Sigmoid colon (tissue), 6 donors: ENCODE measurements at regions not wholly inside any gene's neighbourhood (a gene's known extent, or its start where the extent isn't known, plus 50 kb on each side); places are given as distances from the start of the nearest gene placed in this dataset.

ENCODE experiments used
- DNase-seq: peaks from one replicate; pipeline ENCODE4 v3.0.0-alpha.2; 2019
- H3K27ac ChIP-seq, 4 donors: fragments of 200-600 bp; sonication (generic); one replicate each; pipeline ENCODE4 v1.5.1; 2016 to 2019; ENCODE audit warnings: mild to moderate bottlenecking in 1 of 4
- H3K27me3 ChIP-seq, 3 donors: fragments of 200-600 bp; sonication (generic); one replicate each; pipeline ENCODE4 v1.5.1; 2019; ENCODE audit warnings: mild to moderate bottlenecking in 1 of 3
- H3K36me3 ChIP-seq, 4 donors: fragments of 200-600 bp; sonication (generic); one replicate each; pipeline ENCODE4 v1.5.1; 2016 to 2019
- H3K4me1 ChIP-seq, 4 donors: fragments of 200-600 bp; sonication (generic); one replicate each; pipeline ENCODE4 v1.5.1; 2017 to 2019
- H3K4me3 ChIP-seq, 4 donors: fragments of 200-600 bp; sonication (generic); one replicate each; pipeline ENCODE4 v1.5.1; 2017 to 2019; ENCODE audit warnings: mild to moderate bottlenecking in 2 of 4, moderate library complexity in 1 of 4
- H3K9me3 ChIP-seq, 4 donors: fragments of 200-600 bp in 3 of 4; sonication (generic) in 3 of 4; one replicate each; pipeline versions ENCODE4 v1.5.1 to v1.6.1; 2013 to 2019
- EP300 ChIP-seq, 4 donors: sonication (generic); formaldehyde crosslinking; IDR thresholded peaks; one replicate each; pipeline ENCODE4 v1.6.1; 2017; ENCODE audit warnings: antibody characterized with exemption in 4 of 4
- POLR2A ChIP-seq, 2 donors: fragments of 450-650 bp; IDR thresholded peaks; one replicate each; pipeline ENCODE4 v1.6.1; 2016; ENCODE audit warnings: antibody characterized with exemption in 2 of 2, mild to moderate bottlenecking in 2 of 2, moderate library complexity in 2 of 2
- POLR2AphosphoS5 ChIP-seq, 4 donors: sonication (generic); formaldehyde crosslinking; IDR thresholded peaks; one replicate each; pipeline ENCODE4 v1.6.1; 2017; ENCODE audit warnings: antibody characterized with exemption in 4 of 4
- WGBS, 2 donors: extraction: QIAGEN DNeasy Blood & Tissue Kit; methylation state at CpG; one replicate each; pipeline ENCODE4 v1.1.7; 2013; 5-methylcytosine and 5-hydroxymethylcytosine counted together
- intact Hi-C: fragments of 100-400 bp; cut with DNase I; formaldehyde crosslinking; loops from one replicate; pipeline ENCODE4 v1.15.1; 2023
- TF ChIP-seq, protein P1 (sequence below), 4 experiments: fragments of 450-650 bp in 3 of 4; fragments of 200-600 bp in 1 of 4; IDR thresholded peaks; one replicate each; pipeline ENCODE4 v1.5.1; 2016 to 2019; ENCODE audit warnings: antibody characterized with exemption in 4 of 4, mild to moderate bottlenecking in 3 of 4, moderate library complexity in 2 of 4
- donor health status: healthy with polysubstance abuse.
- donor health status: healthy.

DNA sequence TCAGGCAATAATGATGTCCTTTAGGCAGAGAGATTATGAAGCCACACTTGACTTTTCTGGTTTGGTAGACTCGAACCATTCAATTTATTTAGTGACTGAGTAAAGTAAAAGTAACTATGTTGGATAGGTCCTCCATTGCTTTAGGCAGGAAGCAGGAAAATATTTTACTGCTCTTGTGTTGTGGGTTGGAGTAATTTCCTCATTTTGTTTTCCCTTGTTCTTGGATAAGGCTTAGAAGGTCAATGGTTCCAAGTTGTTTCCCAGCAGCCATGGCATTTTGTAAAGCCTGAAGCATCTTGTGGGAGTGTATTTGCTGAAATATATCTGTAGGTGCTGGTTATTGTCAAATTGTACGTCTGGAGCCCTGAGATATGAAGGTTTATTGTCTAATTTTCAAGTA is 161.2 kb upstream of the SLC38A2 start:
- H3K27me3 ChIP-seq: no peaks in the 10 kb centered on the region
- intact Hi-C loops: no loop called here
- no peaks in the 10 kb centered on the region for H3K36me3 ChIP-seq
- H3K27ac ChIP-seq: no peak overlapping the region
- peaks cover 0 to 9% (median 8%) of the 10 kb centered on the region in 4 donors for H3K4me1 ChIP-seq
- 84% methylated on average over 2 of the region's 2 CpGs for WGBS, 2 donors
- TF ChIP-seq EP300 (IDR thresholded peaks at IDR 0.05): no peak
- no peak for TF ChIP-seq POLR2A (IDR thresholded peaks at IDR 0.05)
- TF ChIP-seq, protein P1, sequence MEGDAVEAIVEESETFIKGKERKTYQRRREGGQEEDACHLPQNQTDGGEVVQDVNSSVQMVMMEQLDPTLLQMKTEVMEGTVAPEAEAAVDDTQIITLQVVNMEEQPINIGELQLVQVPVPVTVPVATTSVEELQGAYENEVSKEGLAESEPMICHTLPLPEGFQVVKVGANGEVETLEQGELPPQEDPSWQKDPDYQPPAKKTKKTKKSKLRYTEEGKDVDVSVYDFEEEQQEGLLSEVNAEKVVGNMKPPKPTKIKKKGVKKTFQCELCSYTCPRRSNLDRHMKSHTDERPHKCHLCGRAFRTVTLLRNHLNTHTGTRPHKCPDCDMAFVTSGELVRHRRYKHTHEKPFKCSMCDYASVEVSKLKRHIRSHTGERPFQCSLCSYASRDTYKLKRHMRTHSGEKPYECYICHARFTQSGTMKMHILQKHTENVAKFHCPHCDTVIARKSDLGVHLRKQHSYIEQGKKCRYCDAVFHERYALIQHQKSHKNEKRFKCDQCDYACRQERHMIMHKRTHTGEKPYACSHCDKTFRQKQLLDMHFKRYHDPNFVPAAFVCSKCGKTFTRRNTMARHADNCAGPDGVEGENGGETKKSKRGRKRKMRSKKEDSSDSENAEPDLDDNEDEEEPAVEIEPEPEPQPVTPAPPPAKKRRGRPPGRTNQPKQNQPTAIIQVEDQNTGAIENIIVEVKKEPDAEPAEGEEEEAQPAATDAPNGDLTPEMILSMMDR (IDR thresholded peaks at IDR 0.05): no peak
- no peak for TF ChIP-seq POLR2AphosphoS5 (IDR thresholded peaks at IDR 0.05)
- H3K9me3 ChIP-seq: no peaks in the 10 kb centered on the region
- no peak overlapping the region for H3K4me3 ChIP-seq
- DNase-seq: no peak

GRCh38 chr12:46531804-46532203 is 159.2 kb upstream of the SLC38A2 start:
- Histone ChIP-seq H3K27me3 (no peaks in the 10 kb centered on the region), H3K9me3 (no peaks in the 10 kb centered on the region), H3K4me3 (no peak overlapping the region), H3K27ac (no peak overlapping the region), H3K4me1 (peaks cover 0 to 9% (median 8%) of the 10 kb centered on the region in 4 donors), H3K36me3 (no peaks in the 10 kb centered on the region)
- 97 to 98% methylated on average over 3 of the region's 3 CpGs for WGBS, 2 donors
- TF ChIP-seq POLR2A (IDR thresholded peaks at IDR 0.05) (no peak), EP300 (IDR thresholded peaks at IDR 0.05) (no peak), POLR2AphosphoS5 (IDR thresholded peaks at IDR 0.05) (no peak)
- TF ChIP-seq, protein P1 (IDR thresholded peaks at IDR 0.05): no peak
- no peak for DNase-seq
- intact Hi-C loops: no loop called here

GRCh38 chr12:46531059-46531785 is 158.6 kb upstream of the SLC38A2 start:
- TF ChIP-seq POLR2AphosphoS5 (IDR thresholded peaks at IDR 0.05) (no peak), EP300 (IDR thresholded peaks at IDR 0.05) (no peak), POLR2A (IDR thresholded peaks at IDR 0.05) (no peak)
- TF ChIP-seq, protein P1 (IDR thresholded peaks at IDR 0.05): no peak
- DNase-seq: no peak
- H3K9me3 ChIP-seq: no peaks in the 10 kb centered on the region
- peaks cover 0 to 9% (median 8%) of the 10 kb centered on the region in 4 donors for H3K4me1 ChIP-seq
- H3K27me3 ChIP-seq: no peaks in the 10 kb centered on the region
- no peaks in the 10 kb centered on the region for H3K36me3 ChIP-seq
- no peak overlapping the region for H3K27ac ChIP-seq
- 92 to 93% methylated on average over 6 of the region's 6 CpGs for WGBS, 2 donors
- H3K4me3 ChIP-seq: no peak overlapping the region
- intact Hi-C loops: no loop called here

DNA sequence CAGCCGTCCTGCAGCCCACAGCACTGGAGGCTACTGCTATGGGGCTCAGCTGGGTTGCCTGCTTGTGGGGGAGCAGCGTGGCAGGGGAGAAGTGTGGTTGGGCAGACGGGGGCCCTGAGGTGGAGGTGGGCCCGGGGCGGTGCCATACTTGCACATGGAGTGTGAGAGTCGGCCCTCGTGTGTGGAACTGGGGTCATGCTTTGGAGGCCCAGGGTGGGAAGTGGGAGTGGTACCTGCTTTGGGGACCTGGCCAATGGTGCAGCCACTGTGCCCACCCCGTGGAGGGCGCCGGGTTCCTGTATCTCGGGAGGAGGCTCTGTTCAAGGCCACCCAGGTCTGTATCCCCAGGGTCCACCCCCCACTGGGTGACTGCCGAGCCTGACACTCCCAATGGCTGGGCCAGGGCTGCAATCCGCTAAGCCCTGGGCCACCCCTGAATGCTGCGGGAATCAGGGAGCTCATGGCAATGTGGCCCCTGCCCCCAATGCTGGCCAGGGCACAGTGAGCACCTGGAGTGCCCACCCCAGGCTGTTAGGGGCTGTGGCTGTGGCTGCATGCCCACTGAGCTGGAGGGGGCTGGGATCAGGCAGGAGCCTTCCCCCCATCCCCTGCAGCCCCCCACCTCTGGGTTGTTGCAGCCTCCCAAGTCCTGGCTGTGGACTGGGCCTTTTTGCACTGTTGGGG is 157.9 kb upstream of the SLC38A2 start:
- H3K36me3 ChIP-seq: no peaks in the 10 kb centered on the region
- H3K4me3 ChIP-seq: no peak overlapping the region
- intact Hi-C loops: no loop called here
- peaks cover 0 to 15% (median 12%) of the 10 kb centered on the region in 4 donors for H3K4me1 ChIP-seq
- TF ChIP-seq POLR2A (IDR thresholded peaks at IDR 0.05) (no peak), POLR2AphosphoS5 (IDR thresholded peaks at IDR 0.05) (no peak), EP300 (IDR thresholded peaks at IDR 0.05) (no peak)
- TF ChIP-seq, protein P1 (IDR thresholded peaks at IDR 0.05): no peak
- H3K27ac ChIP-seq: no peak overlapping the region
- no peaks in the 10 kb centered on the region for H3K27me3 ChIP-seq
- no peak for DNase-seq
- H3K9me3 ChIP-seq: no peaks in the 10 kb centered on the region
- WGBS, 2 donors: 93 to 96% methylated on average over 14 of the region's 14 CpGs
